RPMI8226 (cell line): ENCODE measurements at regions not wholly inside any gene's neighbourhood (a gene's known extent, or its start where the extent isn't known, plus 50 kb on each side); places are given as distances from the start of the nearest gene placed in this dataset.

Experiments
- DNase-seq: peaks from one replicate; pipeline ENCODE4 v3.0.0-alpha.2; 2015

- DNase-seq: no peak
Observed at GRCh38 chr3:176931991-176932390, 265.3 kb downstream of the TBL1XR1 start.

GRCh38 chr3:176930942-176931341 is 266.3 kb downstream of the TBL1XR1 start:
- no peak for DNase-seq

GRCh38 chr3:176928582-176928931 is 268.7 kb downstream of the TBL1XR1 start:
- no peak for DNase-seq

- no peak for DNase-seq
Observed at GRCh38 chr3:176927706-176928581, 269.3 kb downstream of the TBL1XR1 start.

- no peak for DNase-seq
Observed at GRCh38 chr3:176927280-176927679, 270.0 kb downstream of the TBL1XR1 start.

- DNase-seq: no peak
Observed at GRCh38 chr3:176926688-176927087, 270.6 kb downstream of the TBL1XR1 start.

GRCh38 chr3:176926034-176926433 is 271.2 kb downstream of the TBL1XR1 start:
- DNase-seq: no peak

- no peak for DNase-seq
Observed at GRCh38 chr3:176920766-176921160, 276.5 kb downstream of the TBL1XR1 start.

- DNase-seq: no peak
Observed at GRCh38 chr3:176919836-176920765, 277.2 kb downstream of the TBL1XR1 start.

GRCh38 chr3:176916777-176917176 is 280.5 kb downstream of the TBL1XR1 start:
- DNase-seq: no peak

- DNase-seq: no peak
Observed at GRCh38 chr3:176914764-176915163, 282.5 kb downstream of the TBL1XR1 start.

GRCh38 chr3:176911579-176911978 is 285.7 kb downstream of the TBL1XR1 start:
- DNase-seq: no peak

- DNase-seq: no peak
Observed at GRCh38 chr3:176909044-176909443, 288.2 kb downstream of the TBL1XR1 start.

GRCh38 chr3:176906046-176906905 is 291.0 kb downstream of the TBL1XR1 start:
- no peak for DNase-seq

GRCh38 chr3:176905331-176905730 is 292.0 kb downstream of the TBL1XR1 start:
- DNase-seq: no peak

- no peak for DNase-seq
Observed at GRCh38 chr3:176904506-176904905, 292.8 kb downstream of the TBL1XR1 start.

- DNase-seq: no peak
Observed at GRCh38 chr3:176896640-176897039, 300.6 kb downstream of the TBL1XR1 start.

GRCh38 chr3:176896165-176896564 is 301.1 kb downstream of the TBL1XR1 start:
- no peak for DNase-seq

GRCh38 chr3:176879710-176880109 is 317.6 kb downstream of the TBL1XR1 start:
- DNase-seq: no peak

GRCh38 chr3:176873261-176873660 is 324.0 kb downstream of the TBL1XR1 start:
- no peak for DNase-seq

- DNase-seq: peak; percentile 79
Observed at GRCh38 chr3:176872771-176873209, 324.5 kb downstream of the TBL1XR1 start.

- DNase-seq: no peak
Observed at GRCh38 chr3:176870451-176870850, 326.8 kb downstream of the TBL1XR1 start.
